Hepatocyte (in vitro differentiated cells): ENCODE measurements at regions not wholly inside any gene's neighbourhood (a gene's known extent, or its start where the extent isn't known, plus 50 kb on each side); places are given as distances from the start of the nearest gene placed in this dataset.

Experiments
- DNase-seq: peaks from one replicate; pipeline ENCODE4 v3.0.0-alpha.2; 2016; ENCODE audit warnings: low spot score
- H2AFZ ChIP-seq: fragments of 200-600 bp; sonication (generic); 2 replicates; pipeline ENCODE4 v1.6.0; 2016; ENCODE audit warnings: antibody characterized with exemption, mild to moderate bottlenecking
- H3K27ac ChIP-seq: fragments of 200-600 bp; sonication (generic); 2 replicates; pipeline ENCODE4 v1.5.1; 2016; ENCODE audit warnings: mild to moderate bottlenecking
- H3K27me3 ChIP-seq: fragments of 200-600 bp; sonication (generic); 2 replicates; pipeline ENCODE4 v1.6.1; 2016
- H3K36me3 ChIP-seq: fragments of 200-600 bp; sonication (generic); replicated peaks from 2 replicates; pipeline ENCODE4 v1.5.1; 2016; ENCODE audit warnings: low read depth; ENCODE audit not compliant: insufficient read depth
- H3K4me1 ChIP-seq: fragments of 200-600 bp; sonication (generic); 2 replicates; pipeline ENCODE4 v1.5.1; 2016; ENCODE audit warnings: mild to moderate bottlenecking, moderate library complexity; ENCODE audit not compliant: insufficient read depth
- H3K4me2 ChIP-seq: fragments of 200-600 bp; sonication (generic); 2 replicates; pipeline ENCODE4 v1.6.0; 2016
- H3K4me3 ChIP-seq: fragments of 200-600 bp; sonication (generic); 2 replicates; pipeline ENCODE4 v1.5.1; 2016; ENCODE audit warnings: mild to moderate bottlenecking
- H3K79me2 ChIP-seq: fragments of 200-600 bp; sonication (generic); 2 replicates; pipeline ENCODE4 v1.6.0; 2017; ENCODE audit warnings: mild to moderate bottlenecking
- H3K9me2 ChIP-seq: fragments of 200-600 bp; sonication (generic); replicated peaks from 2 replicates; pipeline ENCODE4 v1.6.0; 2017; ENCODE audit warnings: mild to moderate bottlenecking; ENCODE audit not compliant: insufficient read depth
- H3K9me3 ChIP-seq: fragments of 200-600 bp; sonication (generic); 2 replicates; pipeline ENCODE4 v1.5.1; 2016; ENCODE audit warnings: low read depth, mild to moderate bottlenecking
- H4K20me1 ChIP-seq: fragments of 200-600 bp; sonication (generic); 2 replicates; pipeline ENCODE4 v1.6.0; 2016; ENCODE audit warnings: mild to moderate bottlenecking; ENCODE audit not compliant: insufficient read depth, poor library complexity, severe bottlenecking
- CTCF ChIP-seq: fragments of 200-600 bp; sonication (generic); IDR thresholded peaks from 2 replicates; pipeline ENCODE4 v1.5.1; 2016; ENCODE audit warnings: antibody characterized with exemption, mild to moderate bottlenecking; ENCODE audit not compliant: poor library complexity
- EZH2 ChIP-seq: fragments of 200-600 bp; sonication (generic); IDR thresholded peaks from 2 replicates; pipeline ENCODE4 v1.6.1; 2016; ENCODE audit warnings: antibody characterized with exemption, mild to moderate bottlenecking, borderline replicate concordance
- EZH2phosphoT487 ChIP-seq: fragments of 200-600 bp; sonication (generic); IDR thresholded peaks from one replicate; pipeline ENCODE4 v1.6.1; 2018; ENCODE audit warnings: antibody characterized with exemption, mild to moderate bottlenecking, low read depth, moderate library complexity; ENCODE audit not compliant: unreplicated experiment, severe bottlenecking
- WGBS: methylation state at CpG from one replicate; pipeline ENCODE4 v1.1.6; 2016; ENCODE audit warnings: low lambda C conversion rate; ENCODE audit errors: missing lambda C conversion rate; 5-methylcytosine and 5-hydroxymethylcytosine counted together

DNA sequence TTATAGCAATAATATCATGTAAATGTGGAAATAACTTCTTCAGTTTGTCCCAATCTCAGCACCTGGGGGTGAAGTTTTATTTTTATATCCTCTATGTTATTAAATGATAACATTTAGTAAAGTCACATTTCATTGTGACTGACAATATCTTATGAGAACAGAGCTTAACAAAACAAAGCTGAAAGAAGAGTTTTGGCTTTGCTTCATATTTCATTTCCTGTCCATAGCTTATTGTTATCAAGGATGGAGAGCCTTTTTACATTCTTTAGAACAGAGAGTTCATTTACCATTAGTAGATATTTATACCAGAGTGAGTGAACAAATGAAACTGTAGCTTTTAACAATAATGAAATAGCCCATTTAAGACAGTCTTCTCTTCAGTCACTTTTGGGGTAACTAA lies 231.9 kb upstream of the SGK1 start:
- Histone ChIP-seq H3K4me3 (no peak overlapping the region), H4K20me1 (no peaks in the 10 kb centered on the region), H3K27ac (no peak overlapping the region), H3K36me3 (no peaks in the 10 kb centered on the region), H3K9me3 (no peaks in the 10 kb centered on the region), H3K9me2 (no peaks in the 10 kb centered on the region), H2AFZ (no peak overlapping the region), H3K4me2 (no peak overlapping the region), H3K4me1 (no peaks in the 10 kb centered on the region), H3K27me3 (no peaks in the 10 kb centered on the region), H3K79me2 (no peaks in the 10 kb centered on the region)
- no peak for DNase-seq
- TF ChIP-seq CTCF: no peak

DNA sequence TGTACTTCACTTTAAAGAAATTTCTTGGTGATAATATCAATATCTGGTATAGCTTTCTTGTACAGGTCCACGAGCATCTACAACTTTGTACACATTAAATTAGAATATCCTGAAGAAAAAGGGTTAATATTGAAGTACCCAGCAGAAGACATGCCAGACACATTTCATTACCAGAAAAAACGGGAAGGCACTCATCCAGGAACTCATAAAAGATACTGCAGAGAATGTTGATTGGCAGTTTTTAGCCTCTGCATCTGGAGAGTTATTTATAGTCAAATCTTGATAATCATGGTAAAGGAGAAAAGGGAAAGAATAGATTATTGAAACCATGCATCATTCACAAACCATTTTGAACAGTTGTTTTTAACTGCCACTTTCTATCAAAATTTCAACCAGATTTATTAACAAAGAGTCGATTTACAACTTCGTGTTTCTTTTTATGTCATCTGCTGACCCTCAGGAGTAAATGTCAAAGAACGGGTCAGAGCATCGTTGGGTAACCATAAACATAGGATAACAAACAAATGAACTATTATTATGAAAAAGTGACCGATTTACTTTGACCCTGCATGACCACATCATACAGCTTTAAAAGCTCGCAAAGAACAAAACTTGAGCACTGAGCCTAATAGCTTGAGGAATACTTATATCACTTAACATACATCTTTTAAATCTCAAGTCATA lies 229.2 kb upstream of the SGK1 start:
- Histone ChIP-seq H3K9me3 (no peaks in the 10 kb centered on the region), H3K27me3 (no peaks in the 10 kb centered on the region), H3K27ac (no peak overlapping the region), H3K4me2 (no peak overlapping the region), H3K4me3 (no peak overlapping the region), H3K4me1 (no peaks in the 10 kb centered on the region), H4K20me1 (no peaks in the 10 kb centered on the region), H3K9me2 (no peaks in the 10 kb centered on the region), H2AFZ (no peak overlapping the region), H3K36me3 (no peaks in the 10 kb centered on the region), H3K79me2 (no peaks in the 10 kb centered on the region)
- TF ChIP-seq EZH2phosphoT487: no peak
- TF ChIP-seq CTCF: no peak
- TF ChIP-seq EZH2: no peak
- 61% methylated on average over 8 of the region's 8 CpGs for WGBS
- no peak for DNase-seq

DNA sequence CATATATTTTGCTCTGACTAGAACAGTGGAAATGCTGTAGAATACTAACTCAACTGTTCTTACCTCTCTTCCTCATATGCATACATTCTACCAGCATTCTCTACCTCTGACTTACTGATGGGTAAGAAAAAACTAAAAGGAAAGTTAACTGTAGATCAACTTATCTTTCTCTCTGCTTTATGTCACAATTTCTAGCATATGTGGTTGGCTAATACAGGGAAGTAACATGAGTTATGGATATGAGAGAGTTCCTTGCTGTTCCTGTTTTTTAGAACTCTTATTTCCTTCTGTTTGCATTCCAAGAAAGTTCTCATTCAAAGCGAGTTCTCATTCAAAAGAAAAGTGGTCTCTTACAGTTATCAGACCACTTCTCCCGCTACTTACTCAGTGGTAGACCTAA lies 226.8 kb upstream of the SGK1 start:
- Histone ChIP-seq H3K4me2 (no peak overlapping the region), H2AFZ (no peak overlapping the region), H4K20me1 (no peaks in the 10 kb centered on the region), H3K4me1 (no peaks in the 10 kb centered on the region), H3K4me3 (no peak overlapping the region), H3K27me3 (no peaks in the 10 kb centered on the region), H3K9me3 (no peaks in the 10 kb centered on the region), H3K36me3 (no peaks in the 10 kb centered on the region), H3K9me2 (no peaks in the 10 kb centered on the region), H3K27ac (no peak overlapping the region), H3K79me2 (no peaks in the 10 kb centered on the region)
- DNase-seq: no peak
- WGBS: 82% methylated on average over 2 of the region's 2 CpGs
- TF ChIP-seq EZH2 (no peak), EZH2phosphoT487 (no peak)

DNA sequence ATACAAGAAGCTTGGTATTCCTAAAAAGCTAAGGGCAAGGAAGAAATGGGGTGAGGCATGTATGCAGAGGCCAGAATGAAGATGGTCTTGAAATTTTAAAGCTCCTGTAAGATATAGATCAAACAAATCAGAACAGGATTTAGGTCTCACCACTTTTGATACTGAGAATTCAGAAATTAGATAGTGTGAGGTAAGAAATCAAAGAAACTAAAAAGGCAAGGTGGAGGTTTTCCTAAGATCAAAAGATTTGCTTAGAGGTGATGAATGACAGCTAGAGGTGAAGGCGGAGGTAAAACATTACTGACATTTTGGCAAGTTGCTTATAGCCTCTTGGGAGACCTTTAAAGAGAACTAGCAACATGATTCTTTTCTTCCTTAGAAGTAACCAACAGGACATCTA lies 225.2 kb upstream of the SGK1 start:
- no peaks in the 10 kb centered on the region for H4K20me1 ChIP-seq
- no peak overlapping the region for H3K27ac ChIP-seq
- H3K27me3 ChIP-seq: no peaks in the 10 kb centered on the region
- no peaks in the 10 kb centered on the region for H3K79me2 ChIP-seq
- no peaks in the 10 kb centered on the region for H3K4me1 ChIP-seq
- H3K4me3 ChIP-seq: no peak overlapping the region
- H3K9me3 ChIP-seq: no peaks in the 10 kb centered on the region
- no peak for DNase-seq
- H2AFZ ChIP-seq: no peak overlapping the region
- TF ChIP-seq CTCF (no peak), EZH2 (no peak), EZH2phosphoT487 (no peak)
- H3K36me3 ChIP-seq: no peaks in the 10 kb centered on the region
- H3K4me2 ChIP-seq: no peak overlapping the region
- H3K9me2 ChIP-seq: no peaks in the 10 kb centered on the region
- WGBS: 100% methylated on average over 1 of the region's 1 CpG
